Gastrocnemius medialis (tissue), 4 donors: ENCODE measurements at regions not wholly inside any gene's neighbourhood (a gene's known extent, or its start where the extent isn't known, plus 50 kb on each side); places are given as distances from the start of the nearest gene placed in this dataset.

Source experiments
- ATAC-seq, 2 donors: fragments of 150-250 bp; one replicate each; pipeline ENCODE4 v1.9.1; 2016
- DNase-seq, 2 donors: peaks; one replicate each; pipeline ENCODE4 v3.0.0-alpha.2; 2019
- H3K27ac ChIP-seq, 4 donors: fragments of 200-600 bp; sonication (generic); 1 replicate in 1 of 4; 2 replicates in 3 of 4; pipeline ENCODE4 v1.5.1; 2016 to 2018; ENCODE audit warnings: mild to moderate bottlenecking in 2 of 4, moderate library complexity in 1 of 4
- H3K27me3 ChIP-seq, 3 donors: fragments of 200-600 bp; sonication (generic) in 2 of 3; 1 replicate in 1 of 3; 2 replicates in 2 of 3; pipeline versions ENCODE4 v1.5.1 to v1.6.0; 2016 to 2019; ENCODE audit warnings: mild to moderate bottlenecking in 1 of 3, moderate library complexity in 1 of 3
- H3K36me3 ChIP-seq, 2 donors: fragments of 200-600 bp; sonication (generic) in 1 of 2; one replicate each; pipeline ENCODE4 v1.5.1; 2017 to 2018
- H3K4me1 ChIP-seq, 2 donors: fragments of 200-600 bp; sonication (generic) in 1 of 2; one replicate each; pipeline ENCODE4 v1.5.1; 2016 to 2017; ENCODE audit warnings: mild to moderate bottlenecking in 2 of 2
- H3K4me3 ChIP-seq, 4 donors: fragments of 200-600 bp; sonication (generic) in 3 of 4; 1 replicate in 1 of 4; 2 replicates in 3 of 4; pipeline ENCODE4 v1.5.1; 2016 to 2019; ENCODE audit warnings: mild to moderate bottlenecking in 2 of 4
- H3K9me3 ChIP-seq, 3 donors: fragments of 200-600 bp; sonication (generic) in 2 of 3; 1 replicate in 1 of 3; 2 replicates in 2 of 3; pipeline ENCODE4 v1.5.1; 2016 to 2019
- CTCF ChIP-seq, 5 experiments: fragments of 450-650 bp in 3 of 5; fragments of 200-600 bp in 2 of 5; sonication (generic) in 2 of 5; IDR thresholded peaks in 4 of 5; conservative IDR thresholded peaks in 1 of 5; 1 replicate in 4 of 5; 2 replicates in 1 of 5; pipeline ENCODE4 v1.5.1; 2016 to 2019; ENCODE audit warnings: antibody characterized with exemption in 5 of 5, mild to moderate bottlenecking in 3 of 5, moderate library complexity in 3 of 5
- POLR2A ChIP-seq, 2 donors: fragments of 450-650 bp; IDR thresholded peaks; one replicate each; pipeline ENCODE4 v1.6.1; 2017; ENCODE audit warnings: antibody characterized with exemption in 2 of 2, mild to moderate bottlenecking in 2 of 2, moderate library complexity in 2 of 2
- in situ Hi-C, 4 donors: fragments of 200-750 bp; cut with MboI; loops; one replicate each; pipeline versions ENCODE4 v1.15.0 to v1.8.0; 2017; ENCODE audit warnings: low sequenced_read_pairs in 4 of 4
- intact Hi-C: fragments of 100-400 bp; cut with DNase I; formaldehyde crosslinking; loops from one replicate; pipeline ENCODE4 v1.15.1; 2023; ENCODE audit warnings: low total_unique reads

DNA sequence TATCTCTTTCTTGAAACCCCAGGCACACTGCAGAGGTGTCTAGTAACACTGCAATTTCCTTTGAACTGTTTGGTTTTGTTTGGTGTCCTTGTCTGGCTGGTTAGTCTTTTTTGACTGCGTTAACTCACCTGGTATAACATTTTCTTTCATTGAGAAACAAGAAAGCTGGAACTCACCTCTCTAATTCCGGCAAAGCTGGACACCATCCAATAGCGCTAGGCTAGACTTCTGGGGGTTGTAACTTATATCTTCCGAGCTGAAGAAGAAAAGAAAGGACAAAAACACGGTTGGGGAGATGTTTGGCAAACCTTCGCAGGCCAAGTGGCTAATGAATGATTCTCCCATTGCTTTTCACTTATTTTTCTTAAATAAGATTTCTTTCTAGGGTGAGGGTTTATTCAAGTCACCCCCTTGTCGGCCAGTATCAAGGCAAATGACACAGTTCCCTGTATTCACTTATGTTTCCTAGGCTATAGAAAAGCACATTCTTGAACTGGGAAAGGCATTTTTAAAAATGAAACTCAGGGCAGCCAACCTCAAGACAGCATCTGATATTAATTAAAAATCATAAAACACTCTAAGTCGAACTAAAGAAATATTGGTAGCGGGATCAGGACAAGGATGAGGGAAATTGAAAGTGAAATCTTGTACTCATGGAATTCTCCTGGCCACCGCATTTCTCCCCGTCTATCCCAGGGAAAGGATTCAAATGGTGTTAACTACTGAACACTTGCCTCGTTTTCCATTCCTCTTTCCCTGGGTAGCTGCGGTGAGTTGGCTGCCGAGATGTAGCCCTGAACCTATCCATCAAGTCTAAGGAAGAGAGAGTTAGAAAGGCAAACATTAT is 95.9 kb upstream of the ZFHX3 start:
- peak in 1 of 2 donors; percentile 41 for ATAC-seq
- Histone ChIP-seq H3K27ac (peak overlapping the region; percentile 18 to 37 (median 34)), H3K9me3 (no peaks in the 10 kb centered on the region), H3K4me3 (peak overlapping the region; percentile 28 to 61 (median 43)), H3K27me3 (no peaks in the 10 kb centered on the region), H3K36me3 (no peaks in the 10 kb centered on the region), H3K4me1 (no peaks in the 10 kb centered on the region)
- in situ Hi-C loops (no loop called here), intact Hi-C loops (no loop called here)
- no peak for DNase-seq
- TF ChIP-seq CTCF (IDR thresholded peaks at IDR 0.05 in 4 of 5, conservative IDR thresholded peaks at IDR 0.05 in 1 of 5) (no peak), POLR2A (IDR thresholded peaks at IDR 0.05) (no peak)

DNA sequence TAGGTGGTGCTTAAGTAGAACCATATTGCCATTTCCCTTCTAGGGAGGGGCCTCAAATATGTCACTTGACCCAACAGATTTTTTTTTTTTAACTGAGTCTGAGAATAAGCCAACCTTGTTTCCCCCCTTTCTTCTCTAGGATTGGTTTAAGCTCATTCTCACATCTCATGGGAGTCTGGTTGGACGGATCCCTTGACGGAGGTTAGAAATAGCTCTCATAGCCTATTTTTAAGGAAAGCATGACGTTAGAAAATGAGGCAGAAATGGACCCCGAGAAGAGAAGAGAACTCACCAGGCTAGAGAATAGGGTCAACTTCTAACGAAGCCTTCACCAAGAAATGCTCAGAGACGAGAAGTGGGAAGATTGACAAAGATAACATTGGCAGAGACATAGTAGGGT is 95.1 kb upstream of the ZFHX3 start:
- Histone ChIP-seq H3K9me3 (no peaks in the 10 kb centered on the region), H3K27ac (peak overlapping the region in 3 of 4 donors; percentile 18 to 37 (median 34)), H3K27me3 (no peaks in the 10 kb centered on the region), H3K4me3 (peak overlapping the region; percentile 28 to 61 (median 43)), H3K4me1 (no peaks in the 10 kb centered on the region), H3K36me3 (no peaks in the 10 kb centered on the region)
- in situ Hi-C loops = no loop called here
- intact Hi-C loops = no loop called here
- ATAC-seq (no peak), DNase-seq (no peak)
- no peak for TF ChIP-seq CTCF (IDR thresholded peaks at IDR 0.05 in 4 of 5, conservative IDR thresholded peaks at IDR 0.05 in 1 of 5)

DNA sequence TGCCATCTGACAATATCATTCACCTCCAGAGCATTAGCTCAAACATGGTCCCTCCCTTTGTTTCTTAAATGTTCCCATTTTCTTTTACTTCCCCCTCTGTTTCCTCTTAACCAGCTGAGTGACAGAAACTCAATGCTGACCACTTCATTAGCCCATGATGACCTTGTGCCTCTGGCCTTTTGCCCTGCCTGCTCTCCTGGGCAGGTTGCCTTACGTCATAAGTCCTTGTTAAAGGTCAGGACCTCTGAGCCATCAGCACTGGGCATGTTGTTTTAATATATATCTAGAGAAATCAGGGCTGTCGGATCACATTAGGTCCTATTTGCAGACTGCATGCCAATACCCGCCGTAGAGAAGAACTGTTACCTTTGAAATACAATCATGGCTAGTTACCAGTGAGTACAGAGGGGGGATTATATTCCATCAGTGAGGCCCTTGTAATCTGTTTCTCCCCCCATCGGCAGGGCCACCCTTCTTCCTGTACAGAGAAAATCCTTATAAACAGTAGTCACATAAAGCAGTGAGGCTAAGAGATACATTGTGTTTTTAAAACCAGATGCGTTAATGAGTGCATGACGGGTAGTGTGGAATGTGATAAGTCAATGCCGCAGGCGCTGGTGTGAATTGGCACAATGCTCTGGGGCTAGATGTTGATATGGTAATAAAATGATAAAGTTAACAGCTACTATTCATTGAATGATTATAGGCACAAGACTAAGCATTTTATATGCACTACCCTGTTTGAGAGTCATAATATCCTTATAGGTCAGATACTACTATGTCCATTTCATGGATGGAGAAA is 94.3 kb upstream of the ZFHX3 start:
- no peak for ATAC-seq
- no peak for TF ChIP-seq POLR2A (IDR thresholded peaks at IDR 0.05)
- TF ChIP-seq CTCF (IDR thresholded peaks at IDR 0.05 in 4 of 5, conservative IDR thresholded peaks at IDR 0.05 in 1 of 5) = no peak
- H3K4me3 ChIP-seq = no peak overlapping the region
- intact Hi-C loops (no loop called here), in situ Hi-C loops (no loop called here)
- no peaks in the 10 kb centered on the region for H3K4me1 ChIP-seq
- H3K27ac ChIP-seq = peak overlapping the region in 1 of 4 donors; percentile 34
- no peaks in the 10 kb centered on the region for H3K9me3 ChIP-seq
- no peak for DNase-seq
- H3K36me3 ChIP-seq = no peaks in the 10 kb centered on the region
- H3K27me3 ChIP-seq = no peaks in the 10 kb centered on the region

DNA sequence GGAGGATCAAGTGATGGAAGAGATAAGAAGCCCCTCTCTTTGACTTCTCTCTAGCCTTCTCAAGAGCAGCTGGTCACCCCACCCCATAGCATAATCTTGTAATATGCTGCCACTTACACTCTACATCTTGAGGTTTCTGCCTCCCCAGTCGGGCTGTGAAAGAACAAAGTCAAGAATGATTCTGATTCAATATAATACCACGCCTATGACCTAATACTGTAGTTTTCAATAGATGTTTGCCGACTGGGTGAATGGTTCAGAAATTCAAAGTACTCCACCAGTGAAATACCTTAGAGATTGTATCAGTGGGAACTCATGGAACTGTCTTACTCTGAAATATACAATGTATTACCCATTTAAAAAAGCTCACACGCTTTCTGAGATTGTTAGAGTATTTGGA is 93.0 kb upstream of the ZFHX3 start:
- in situ Hi-C loops (no loop called here), intact Hi-C loops (no loop called here)
- TF ChIP-seq CTCF (IDR thresholded peaks at IDR 0.05 in 4 of 5, conservative IDR thresholded peaks at IDR 0.05 in 1 of 5) = no peak
- TF ChIP-seq POLR2A (IDR thresholded peaks at IDR 0.05) = no peak
- Histone ChIP-seq H3K9me3 (no peaks in the 10 kb centered on the region), H3K4me3 (no peak overlapping the region), H3K4me1 (no peaks in the 10 kb centered on the region), H3K27me3 (no peaks in the 10 kb centered on the region), H3K27ac (no peak overlapping the region), H3K36me3 (no peaks in the 10 kb centered on the region)
- DNase-seq = no peak
- no peak for ATAC-seq
